CD4-positive, alpha-beta T cell (primary cell): ENCODE measurements at regions not wholly inside any gene's neighbourhood (a gene's known extent, or its start where the extent isn't known, plus 50 kb on each side); places are given as distances from the start of the nearest gene placed in this dataset.

Experiments
- ATAC-seq: fragments of 200-7000 bp; cut with Tn5 transposase; one replicate; pipeline ENCODE4 v1.10.0; 2022; ENCODE audit warnings: mild to moderate bottlenecking; ENCODE audit not compliant: poor library complexity
- CTCF ChIA-PET: fragments of 350-600 bp; sonication (Branson Sonifier 250); formaldehyde crosslinking; loops from one replicate; lab custom pipeline; 2021; ENCODE audit warnings: antibody characterized with exemption, inconsistent platforms; lab: Charles Lee
- POLR2A ChIA-PET: fragments of 350-600 bp; sonication (Branson Sonifier 250); formaldehyde crosslinking; loops from one replicate; lab custom pipeline; 2021; ENCODE audit warnings: antibody characterized with exemption, inconsistent platforms; lab: Charles Lee
- DNase-seq, 14 experiments: peaks; one replicate each; pipeline ENCODE4 v3.0.0-alpha.2; 2013 to 2020; ENCODE audit warnings: mixed read lengths in 2 of 14
- H3K27ac ChIP-seq, 2 donors: one replicate each; pipeline versions ENCODE4 v1.5.1 to v1.7.0; 2013; ENCODE audit warnings: low read length in 2 of 2, low read depth in 1 of 2, mild to moderate bottlenecking in 1 of 2
- H3K27me3 ChIP-seq, 2 experiments: 1 replicate in 1 of 2; 2 replicates in 1 of 2; pipeline versions ENCODE4 v1.6.1 to v1.7.0; 2013; ENCODE audit warnings: low read length in 2 of 2, control low read depth in 1 of 2, mild to moderate bottlenecking in 1 of 2, moderate library complexity in 1 of 2; ENCODE audit not compliant: insufficient read depth in 2 of 2, control insufficient read depth in 1 of 2
- H3K36me3 ChIP-seq: one replicate; pipeline ENCODE4 v1.6.1; 2013; ENCODE audit warnings: low read length, control low read depth; ENCODE audit not compliant: insufficient read depth
- H3K4me1 ChIP-seq: one replicate; pipeline ENCODE4 v1.6.1; 2013; ENCODE audit warnings: low read length, control low read depth; ENCODE audit not compliant: insufficient read depth
- H3K4me3 ChIP-seq: one replicate; pipeline ENCODE4 v1.5.1; 2013; ENCODE audit warnings: mild to moderate bottlenecking, low read length, moderate library complexity
- H3K9me3 ChIP-seq, 2 experiments: 1 replicate in 1 of 2; 2 replicates in 1 of 2; pipeline versions ENCODE4 v1.6.1 to v1.7.0; 2013; ENCODE audit warnings: low read length in 2 of 2, mild to moderate bottlenecking in 2 of 2, control low read depth in 1 of 2, moderate library complexity in 1 of 2; ENCODE audit not compliant: control insufficient read depth in 1 of 2, insufficient read depth in 1 of 2
- H3K27ac Mint-ChIP-seq: one replicate; pipeline ENCODE4 v1.8.0; 2020; ENCODE audit warnings: mixed read lengths
- H3K27me3 Mint-ChIP-seq: one replicate; pipeline ENCODE4 v1.8.0; 2021; ENCODE audit warnings: mixed read lengths
- H3K36me3 Mint-ChIP-seq: one replicate; pipeline ENCODE4 v1.8.0; 2021; ENCODE audit warnings: low read depth, mixed read lengths
- H3K4me1 Mint-ChIP-seq: one replicate; pipeline ENCODE4 v1.8.0; 2021; ENCODE audit warnings: low read depth, mixed read lengths
- H3K4me3 Mint-ChIP-seq: one replicate; pipeline ENCODE4 v1.8.0; 2020; ENCODE audit warnings: mild to moderate bottlenecking, mixed read lengths
- H3K9me3 Mint-ChIP-seq: one replicate; pipeline ENCODE4 v1.8.0; 2020; ENCODE audit warnings: mixed read lengths
- CTCF ChIP-seq: fragments of 200-600 bp; IDR thresholded peaks from one replicate; pipeline ENCODE4 v1.8.0; 2022; ENCODE audit warnings: antibody characterized with exemption, mild to moderate bottlenecking
- intact Hi-C, 2 experiments: fragments of 100-400 bp; cut with DNase I in 1 of 2; cut with micrococcal nuclease in 1 of 2; formaldehyde crosslinking; loops; one replicate each; pipeline versions ENCODE4 v1.15.1 to v1.9.0; 2023 to 2025; cut with DNase I, micrococcal nuclease

- Histone ChIP-seq H3K36me3 (no peaks in the 10 kb centered on the region), H3K4me1 (no peaks in the 10 kb centered on the region), H3K4me3 (no peak overlapping the region), H3K9me3 (peaks cover 0 to 22% of the 10 kb centered on the region in 2 experiments), H3K27ac (no peak overlapping the region), H3K27me3 (no peaks in the 10 kb centered on the region)
- Mint-ChIP-seq H3K36me3 (no peaks in the 10 kb centered on the region), H3K27me3 (no peaks in the 10 kb centered on the region), H3K4me3 (no peak overlapping the region), H3K9me3 (no peaks in the 10 kb centered on the region), H3K27ac (no peak overlapping the region), H3K4me1 (no peaks in the 10 kb centered on the region)
- ChIA-PET POLR2A (no interaction called here), CTCF (no interaction called here)
- intact Hi-C loops, result no loop called here
- TF ChIP-seq CTCF, result no peak
- DNase-seq, result no peak
- ATAC-seq, result no peak
These were observed 684.9 kb upstream of the MAP3K7 start for GRCh38 chr6:91271807-91272206.

DNA sequence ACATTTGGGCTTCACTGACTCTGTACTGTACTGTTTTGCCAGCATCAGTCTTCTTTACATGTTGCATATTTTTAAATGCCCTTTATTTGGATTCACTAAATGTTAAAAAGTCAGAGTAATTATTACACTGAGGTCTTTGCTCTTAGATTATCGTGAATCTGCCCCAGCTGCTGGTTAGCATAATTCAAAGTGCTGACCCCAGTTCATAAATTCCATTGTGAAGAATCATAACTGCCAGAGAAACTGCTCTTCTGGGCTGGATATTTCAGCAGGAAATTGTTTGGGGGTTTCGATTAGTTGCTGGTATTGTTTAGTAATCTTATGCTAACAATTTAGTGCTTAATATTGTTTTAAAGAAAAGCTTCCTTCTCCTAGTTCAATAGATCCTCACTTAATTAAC lies 682.1 kb upstream of the MAP3K7 start:
- H3K27ac Mint-ChIP-seq, result no peak overlapping the region
- H3K27ac ChIP-seq, result no peak overlapping the region
- H3K27me3 Mint-ChIP-seq, result no peaks in the 10 kb centered on the region
- no peak for TF ChIP-seq CTCF
- no peaks in the 10 kb centered on the region for H3K4me1 ChIP-seq
- POLR2A ChIA-PET, result no interaction called here
- H3K9me3 ChIP-seq, result peaks cover 0 to 22% of the 10 kb centered on the region in 2 experiments
- DNase-seq, result no peak
- H3K9me3 Mint-ChIP-seq, result no peaks in the 10 kb centered on the region
- H3K27me3 ChIP-seq, result no peaks in the 10 kb centered on the region
- ATAC-seq, result no peak
- no peak overlapping the region for H3K4me3 ChIP-seq
- H3K36me3 Mint-ChIP-seq, result no peaks in the 10 kb centered on the region
- no peak overlapping the region for H3K4me3 Mint-ChIP-seq
- H3K36me3 ChIP-seq, result no peaks in the 10 kb centered on the region
- H3K4me1 Mint-ChIP-seq, result no peaks in the 10 kb centered on the region
- CTCF ChIA-PET, result no interaction called here
- intact Hi-C loops, result no loop called here

- Histone ChIP-seq H3K27me3 (no peaks in the 10 kb centered on the region), H3K27ac (no peak overlapping the region), H3K36me3 (no peaks in the 10 kb centered on the region), H3K9me3 (peaks cover 0 to 14% of the 10 kb centered on the region in 2 experiments), H3K4me3 (no peak overlapping the region), H3K4me1 (no peaks in the 10 kb centered on the region)
- ChIA-PET CTCF (no interaction called here), POLR2A (no interaction called here)
- H3K4me3 Mint-ChIP-seq, result no peak overlapping the region
- ATAC-seq (no peak), DNase-seq (no peak)
- H3K9me3 Mint-ChIP-seq, result no peaks in the 10 kb centered on the region
- intact Hi-C loops, result no loop called here
- TF ChIP-seq CTCF, result no peak
- no peaks in the 10 kb centered on the region for H3K27me3 Mint-ChIP-seq
- H3K4me1 Mint-ChIP-seq, result no peaks in the 10 kb centered on the region
- no peaks in the 10 kb centered on the region for H3K36me3 Mint-ChIP-seq
- no peak overlapping the region for H3K27ac Mint-ChIP-seq
These were observed 680.4 kb upstream of the MAP3K7 start for GRCh38 chr6:91267246-91267645.
